Islet of Langerhans (tissue), 1 donor: ENCODE measurements at regions not wholly inside any gene's neighbourhood (a gene's known extent, or its start where the extent isn't known, plus 50 kb on each side); places are given as distances from the start of the nearest gene placed in this dataset.

Source experiments
- FAIRE-seq: peaks from one replicate; lab custom pipeline; 2011; peaks lifted over from hg19 to GRCh38; lab: Jason Lieb, UNC

DNA sequence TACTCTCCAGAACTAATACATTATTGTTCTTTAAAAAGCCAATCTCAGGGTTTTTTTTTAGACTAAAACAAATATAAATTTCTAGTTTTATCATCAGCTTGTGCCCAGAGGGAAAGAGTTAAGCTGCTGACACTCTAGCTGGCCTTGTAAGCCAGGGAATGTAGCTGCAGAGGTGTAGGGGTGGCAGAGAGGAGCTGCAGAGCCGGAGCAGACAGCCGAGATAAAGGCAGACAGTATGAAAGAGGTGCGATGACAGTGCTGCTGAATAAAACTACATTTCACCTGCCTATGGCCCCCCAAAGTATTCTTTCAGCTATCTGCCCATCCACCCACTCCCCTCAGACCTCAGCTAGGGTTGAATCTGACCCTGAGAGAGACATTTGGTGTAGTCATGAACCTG, 653.7 kb upstream of the ZWINT start:
- FAIRE-seq = no peak

DNA sequence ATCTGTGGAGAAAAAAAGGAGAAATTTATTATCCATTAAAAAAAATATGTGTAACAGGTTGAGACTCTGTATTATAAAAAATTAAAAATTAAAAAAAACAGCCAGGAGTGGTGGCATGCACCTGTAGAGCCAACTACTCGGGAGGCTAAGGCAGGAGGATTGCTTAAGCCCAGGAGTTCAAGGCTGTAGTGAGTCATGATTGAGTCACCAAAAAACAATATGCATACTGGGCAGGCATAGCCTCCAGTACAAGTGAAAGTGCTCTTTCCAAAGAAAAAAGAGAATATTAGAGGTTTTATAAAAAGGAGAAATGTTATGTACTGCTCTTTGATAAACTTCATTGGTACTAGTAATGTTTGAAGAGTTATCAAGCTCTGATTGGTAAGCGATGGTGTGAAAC, 647.1 kb upstream of the ZWINT start:
- FAIRE-seq = no peak

- FAIRE-seq = no peak
These were observed 630.6 kb upstream of the ZWINT start for GRCh38 chr10:56991591-56992069.

- no peak for FAIRE-seq
These were observed 614.5 kb upstream of the ZWINT start for GRCh38 chr10:56975513-56975912.

- no peak for FAIRE-seq
These were observed 612.7 kb upstream of the ZWINT start for GRCh38 chr10:56973766-56974165.

DNA sequence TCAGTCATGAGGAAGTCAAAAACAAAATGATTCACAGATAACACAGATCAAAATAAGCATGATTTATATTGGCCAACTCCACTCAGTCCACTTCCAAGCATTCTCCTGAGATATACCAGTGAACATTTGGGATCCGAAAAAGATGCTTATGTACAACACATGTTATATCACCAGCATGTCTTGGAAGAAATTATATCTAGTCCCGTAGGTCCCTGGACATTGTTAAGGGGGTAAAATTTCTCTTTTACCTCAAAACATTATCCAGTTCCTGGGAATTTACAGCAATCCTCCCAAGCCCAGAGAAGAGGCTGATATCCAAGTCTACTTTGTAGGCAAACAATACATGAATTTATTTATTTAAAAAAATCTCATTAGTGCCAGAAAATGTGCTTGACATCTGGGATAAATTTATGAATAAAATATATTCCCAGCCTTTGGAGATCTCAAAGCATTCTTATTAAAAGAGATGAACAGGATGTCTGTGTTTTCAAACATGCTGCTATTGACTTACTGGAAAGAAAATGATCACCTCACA, 582.2 kb upstream of the ZWINT start:
- FAIRE-seq = no peak

- no peak for FAIRE-seq
These were observed 573.5 kb upstream of the ZWINT start for GRCh38 chr10:56934515-56934914.

DNA sequence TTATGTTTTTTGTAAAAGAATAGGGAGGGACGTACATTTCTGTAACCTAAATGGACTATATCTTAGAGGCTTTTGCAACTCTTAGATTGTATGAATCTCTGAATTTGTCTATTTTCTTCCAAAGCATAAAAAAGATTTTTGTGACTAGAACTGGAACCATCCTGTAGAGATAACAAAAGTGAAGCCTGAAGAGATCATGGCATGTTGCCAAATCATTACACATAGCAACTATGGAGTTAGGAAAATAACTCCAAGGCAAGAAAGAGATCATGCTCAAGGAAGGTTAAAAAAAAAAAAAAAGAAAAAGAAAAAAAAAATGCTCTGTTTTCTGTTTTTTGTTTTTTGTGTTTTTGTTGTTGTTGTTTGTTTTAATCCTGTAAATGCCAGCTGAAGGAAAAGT, 567.7 kb upstream of the ZWINT start:
- no peak for FAIRE-seq

GRCh38 chr10:56927701-56928100, 566.6 kb upstream of the ZWINT start:
- FAIRE-seq = no peak

DNA sequence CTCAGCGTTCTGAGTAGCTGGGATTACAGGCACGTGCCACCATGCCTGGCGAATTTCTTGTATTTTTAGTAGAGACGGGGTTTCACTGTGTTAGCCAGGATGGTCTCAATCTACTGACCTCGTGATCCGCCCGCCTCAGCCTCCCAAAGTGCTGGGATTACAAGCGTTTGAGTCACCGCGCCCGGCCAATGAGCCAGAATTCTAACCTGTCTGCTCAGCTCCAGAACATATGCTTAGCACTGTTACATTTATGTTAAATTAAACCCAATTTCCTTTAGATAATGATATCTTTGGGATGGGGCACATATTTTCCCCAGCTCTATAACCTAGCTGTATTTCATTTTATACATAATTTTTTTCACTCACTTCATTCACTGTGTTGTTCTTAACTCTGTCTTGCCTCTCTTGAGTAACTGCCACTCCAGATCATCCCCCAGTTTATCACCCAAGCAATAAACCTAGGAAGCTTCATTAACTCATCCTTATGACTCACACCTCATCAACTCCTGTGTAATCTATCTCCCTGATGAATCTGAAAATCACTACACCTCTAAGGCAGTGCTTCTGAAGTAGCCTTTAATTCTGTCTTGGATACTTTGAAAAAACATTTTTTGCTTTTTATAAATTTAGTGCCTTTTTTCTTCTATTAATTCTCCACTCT, 559.7 kb upstream of the ZWINT start:
- FAIRE-seq = no peak

- no peak for FAIRE-seq
These were observed 551.0 kb upstream of the ZWINT start for GRCh38 chr10:56912043-56912442.

DNA sequence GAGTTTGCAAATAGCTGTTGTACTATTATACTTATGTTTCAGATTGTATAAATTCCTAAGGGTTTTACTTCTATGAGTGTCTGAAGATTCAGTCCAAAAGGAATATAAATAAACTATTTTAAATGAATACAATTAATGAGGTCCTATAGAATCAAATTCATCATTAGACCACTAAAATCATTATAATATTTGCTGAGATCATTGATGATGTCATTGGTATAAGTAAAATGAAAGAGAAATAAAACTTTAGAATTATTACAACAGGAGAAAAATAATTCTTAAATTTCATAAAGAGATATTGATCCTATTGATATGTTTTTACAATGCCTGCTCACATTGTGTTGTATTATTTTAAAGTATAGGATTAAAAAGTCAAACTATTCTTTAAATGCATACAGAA, 544.0 kb upstream of the ZWINT start:
- FAIRE-seq = no peak

DNA sequence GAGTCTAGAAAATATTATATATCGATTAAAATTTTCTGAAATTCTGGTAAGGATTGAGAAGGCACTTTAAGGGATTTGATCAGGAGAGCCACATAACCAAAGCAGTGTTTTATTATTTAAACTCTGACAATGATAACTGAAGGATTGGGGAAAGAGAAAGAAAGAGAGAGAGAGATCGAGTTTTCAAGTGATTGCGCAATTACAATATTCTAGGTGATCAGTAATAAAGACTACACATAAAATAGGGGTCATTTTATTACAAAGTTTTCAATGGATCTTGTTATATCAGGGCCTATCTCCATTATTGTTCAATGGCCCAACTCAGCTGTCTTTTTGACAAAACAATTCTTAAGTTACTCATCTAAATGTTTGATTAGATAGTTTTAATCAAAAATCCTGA, 541.5 kb upstream of the ZWINT start:
- no peak for FAIRE-seq

DNA sequence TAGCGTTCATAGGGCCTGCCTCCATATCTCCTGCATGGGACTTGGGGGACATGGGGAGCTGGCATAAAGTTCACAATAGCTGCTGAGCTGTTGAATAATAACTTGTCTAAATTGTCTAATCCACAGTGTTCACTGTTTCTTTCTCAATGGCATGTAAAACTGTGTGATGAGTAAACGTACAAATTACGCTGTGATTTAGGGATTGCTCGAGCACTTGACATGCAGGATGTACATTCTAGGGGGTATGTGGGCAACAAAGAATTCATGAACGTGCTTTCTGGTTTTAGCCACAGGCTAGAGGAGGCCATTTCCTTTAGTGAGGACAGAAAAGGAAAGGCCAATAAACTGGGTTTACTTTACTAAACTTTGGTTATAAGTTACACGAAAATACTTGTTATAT, 534.2 kb upstream of the ZWINT start:
- no peak for FAIRE-seq

DNA sequence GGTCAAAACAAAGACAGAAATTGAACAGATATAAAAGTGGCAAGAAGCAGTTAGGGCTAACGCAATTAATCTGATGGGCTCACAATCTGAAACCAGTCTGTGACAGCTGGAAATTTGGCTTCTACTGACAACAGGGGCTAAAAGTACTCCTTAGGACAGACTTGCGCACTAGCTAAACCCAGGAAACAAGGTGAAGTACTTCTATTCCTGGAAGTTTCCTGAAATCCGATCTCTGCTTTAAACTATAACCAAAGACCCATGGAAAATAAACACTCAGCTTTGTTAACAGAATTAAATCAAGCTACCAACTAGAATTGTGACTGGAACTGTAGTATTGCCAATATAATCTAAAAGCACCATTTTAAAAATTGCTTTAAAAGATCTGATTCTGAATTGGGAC, 520.2 kb upstream of the ZWINT start:
- FAIRE-seq = no peak

DNA sequence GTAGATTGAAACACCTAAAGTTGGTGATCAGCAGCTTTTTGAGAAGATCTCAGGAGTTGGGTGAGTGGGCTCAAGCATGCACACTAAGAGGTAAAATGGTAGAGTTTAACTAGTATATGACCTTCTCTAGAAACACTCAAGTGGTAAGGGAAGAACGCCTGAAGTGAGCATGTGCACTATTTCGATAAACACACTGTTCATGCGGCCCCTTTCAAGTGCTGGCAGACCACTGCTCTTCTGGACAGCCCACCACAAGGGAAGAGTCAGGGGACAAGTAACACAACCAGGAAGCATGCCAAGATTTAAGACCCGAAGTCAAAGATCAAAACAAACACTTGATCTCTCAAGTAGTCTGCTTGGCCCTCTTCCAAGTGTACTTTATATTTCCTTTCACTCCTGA, 519.5 kb upstream of the ZWINT start:
- FAIRE-seq = no peak

DNA sequence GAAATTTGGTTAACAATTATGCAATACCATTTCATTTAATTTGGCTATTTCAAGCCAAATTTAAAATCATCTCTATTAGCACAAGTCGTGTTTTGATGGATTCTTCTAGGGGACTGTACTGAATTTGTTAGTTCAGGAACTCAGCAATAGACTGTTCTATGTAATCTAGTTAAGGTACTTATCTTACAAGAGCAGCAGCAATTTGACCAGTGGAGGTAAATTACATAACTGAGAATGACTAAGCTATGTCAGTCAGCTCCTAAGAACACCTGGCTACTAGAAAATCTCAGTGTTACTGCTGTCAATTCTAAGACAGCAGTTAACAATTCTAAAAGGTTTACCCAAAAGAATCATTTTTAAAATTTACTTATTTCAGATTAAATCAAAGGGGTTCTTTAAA, 513.9 kb upstream of the ZWINT start:
- FAIRE-seq = no peak

GRCh38 chr10:56871160-56871668, 510.2 kb upstream of the ZWINT start:
- no peak for FAIRE-seq

GRCh38 chr10:56867236-56867635, 506.2 kb upstream of the ZWINT start:
- FAIRE-seq = no peak

- no peak for FAIRE-seq
These were observed 495.5 kb upstream of the ZWINT start for GRCh38 chr10:56856569-56856968.

DNA sequence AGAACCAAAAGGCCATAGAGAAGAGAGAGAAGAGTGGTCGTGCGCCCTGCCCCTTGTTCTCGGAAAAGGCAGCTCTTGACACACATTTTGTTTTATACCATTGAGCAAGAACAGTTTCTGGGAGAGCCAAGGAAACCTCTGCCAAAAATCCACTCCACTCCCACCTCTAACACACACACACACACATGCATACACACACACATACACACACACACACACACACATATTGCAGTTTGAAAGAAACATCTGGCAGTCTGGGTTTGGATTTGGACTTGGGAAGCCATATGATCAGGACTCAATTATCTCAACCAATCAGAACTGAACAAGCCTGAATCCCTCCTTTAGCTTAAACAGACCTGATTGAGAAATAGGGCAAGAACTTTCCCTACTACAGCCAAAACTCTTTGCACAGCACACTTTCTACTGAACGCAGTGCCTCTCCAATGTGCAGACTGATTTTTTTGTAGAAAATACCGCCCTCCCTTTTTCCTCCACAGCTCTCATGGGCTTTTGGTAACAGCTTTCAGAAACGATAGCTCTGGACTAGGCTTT, 484.0 kb upstream of the ZWINT start:
- FAIRE-seq = no peak

GRCh38 chr10:56836659-56837058, 475.6 kb upstream of the ZWINT start:
- no peak for FAIRE-seq

GRCh38 chr10:56831681-56832080, 470.6 kb upstream of the ZWINT start:
- FAIRE-seq = no peak

- FAIRE-seq = no peak
These were observed 462.8 kb upstream of the ZWINT start for GRCh38 chr10:56823849-56824248.
